ENCODE measurements at regions not wholly inside any gene's neighbourhood (a gene's known extent, or its start where the extent isn't known, plus 50 kb on each side); places are given as distances from the start of the nearest gene placed in this dataset.

GRCh38 chr4:14641871-14642270, 360.4 kb upstream of the CPEB2 start:
- TF ChIP-seq CTCF (IDR thresholded peaks at IDR 0.05; ENCODE audit: low read length) (no peak), EZH2phosphoT487 (IDR thresholded peaks at IDR 0.05; ENCODE audit: low read length) (no peak)

All from MM.1S (cell line).